ENCODE measurements at regions not wholly inside any gene's neighbourhood (a gene's known extent, or its start where the extent isn't known, plus 50 kb on each side); places are given as distances from the start of the nearest gene placed in this dataset.

GRCh38 chr16:55031481-55031880 lies 100.8 kb downstream of the IRX5 start:
- TF ChIP-seq, protein P1, sequence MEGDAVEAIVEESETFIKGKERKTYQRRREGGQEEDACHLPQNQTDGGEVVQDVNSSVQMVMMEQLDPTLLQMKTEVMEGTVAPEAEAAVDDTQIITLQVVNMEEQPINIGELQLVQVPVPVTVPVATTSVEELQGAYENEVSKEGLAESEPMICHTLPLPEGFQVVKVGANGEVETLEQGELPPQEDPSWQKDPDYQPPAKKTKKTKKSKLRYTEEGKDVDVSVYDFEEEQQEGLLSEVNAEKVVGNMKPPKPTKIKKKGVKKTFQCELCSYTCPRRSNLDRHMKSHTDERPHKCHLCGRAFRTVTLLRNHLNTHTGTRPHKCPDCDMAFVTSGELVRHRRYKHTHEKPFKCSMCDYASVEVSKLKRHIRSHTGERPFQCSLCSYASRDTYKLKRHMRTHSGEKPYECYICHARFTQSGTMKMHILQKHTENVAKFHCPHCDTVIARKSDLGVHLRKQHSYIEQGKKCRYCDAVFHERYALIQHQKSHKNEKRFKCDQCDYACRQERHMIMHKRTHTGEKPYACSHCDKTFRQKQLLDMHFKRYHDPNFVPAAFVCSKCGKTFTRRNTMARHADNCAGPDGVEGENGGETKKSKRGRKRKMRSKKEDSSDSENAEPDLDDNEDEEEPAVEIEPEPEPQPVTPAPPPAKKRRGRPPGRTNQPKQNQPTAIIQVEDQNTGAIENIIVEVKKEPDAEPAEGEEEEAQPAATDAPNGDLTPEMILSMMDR (IDR thresholded peaks at IDR 0.05; ENCODE audit: low read depth, low read length), result no peak
- H3K9me3 ChIP-seq (ENCODE audit: control insufficient read depth, insufficient read depth, low read length), result peaks cover 6% of the 10 kb centered on the region; the same call in 1 of the 2 replicates
- CTCF ChIA-PET, result no interaction called here
- no peak overlapping the region for H3K4me3 ChIP-seq (ENCODE audit: low read depth, low read length)
- POLR2A ChIA-PET, result no interaction called here
- no peak overlapping the region for H3K27ac ChIP-seq (ENCODE audit: low read depth, low read length)
- no peaks in the 10 kb centered on the region for H3K27me3 ChIP-seq (ENCODE audit: control insufficient read depth, insufficient read depth, low read length)
- no peak for DNase-seq (ENCODE audit: low read depth, low spot score)

GRCh38 chr16:55033225-55034156 lies 102.8 kb downstream of the IRX5 start:
- ChIA-PET CTCF (no interaction called here), POLR2A (no interaction called here)
- DNase-seq (ENCODE audit: low read depth, low spot score), result no peak
- no peak overlapping the region for H3K4me3 ChIP-seq (ENCODE audit: low read depth, low read length)
- H3K27me3 ChIP-seq (ENCODE audit: control insufficient read depth, insufficient read depth, low read length), result no peaks in the 10 kb centered on the region
- H3K27ac ChIP-seq (ENCODE audit: low read depth, low read length), result no peak overlapping the region
- peaks cover 6% of the 10 kb centered on the region; the same call in 1 of the 2 replicates for H3K9me3 ChIP-seq (ENCODE audit: control insufficient read depth, insufficient read depth, low read length)
- TF ChIP-seq, protein P1 (IDR thresholded peaks at IDR 0.05; ENCODE audit: low read depth, low read length), result no peak

GRCh38 chr16:55035029-55035428 lies 104.4 kb downstream of the IRX5 start:
- TF ChIP-seq, protein P1 (IDR thresholded peaks at IDR 0.05; ENCODE audit: low read depth, low read length), result peak; percentile 24; the same call in 1 of the 2 replicates
- Histone ChIP-seq H3K27ac (ENCODE audit: low read depth, low read length) (no peak overlapping the region), H3K9me3 (ENCODE audit: control insufficient read depth, insufficient read depth, low read length) (peaks cover 6% of the 10 kb centered on the region; the same call in 1 of the 2 replicates), H3K27me3 (ENCODE audit: control insufficient read depth, insufficient read depth, low read length) (no peaks in the 10 kb centered on the region), H3K4me3 (ENCODE audit: low read depth, low read length) (no peak overlapping the region)
- POLR2A ChIA-PET, result no interaction called here
- DNase-seq (ENCODE audit: low read depth, low spot score), result no peak
- CTCF ChIA-PET, result no interaction called here

- ChIA-PET POLR2A (no interaction called here), CTCF (no interaction called here)
- Histone ChIP-seq H3K4me3 (ENCODE audit: low read depth, low read length) (no peak overlapping the region), H3K27me3 (ENCODE audit: control insufficient read depth, insufficient read depth, low read length) (no peaks in the 10 kb centered on the region), H3K27ac (ENCODE audit: low read depth, low read length) (no peak overlapping the region), H3K9me3 (ENCODE audit: control insufficient read depth, insufficient read depth, low read length) (peaks cover 6% of the 10 kb centered on the region; the same call in 1 of the 2 replicates)
- TF ChIP-seq, protein P1 (IDR thresholded peaks at IDR 0.05; ENCODE audit: low read depth, low read length), result no peak
- DNase-seq (ENCODE audit: low read depth, low spot score), result no peak
Observed at GRCh38 chr16:55035956-55036355, 105.3 kb downstream of the IRX5 start.

DNA sequence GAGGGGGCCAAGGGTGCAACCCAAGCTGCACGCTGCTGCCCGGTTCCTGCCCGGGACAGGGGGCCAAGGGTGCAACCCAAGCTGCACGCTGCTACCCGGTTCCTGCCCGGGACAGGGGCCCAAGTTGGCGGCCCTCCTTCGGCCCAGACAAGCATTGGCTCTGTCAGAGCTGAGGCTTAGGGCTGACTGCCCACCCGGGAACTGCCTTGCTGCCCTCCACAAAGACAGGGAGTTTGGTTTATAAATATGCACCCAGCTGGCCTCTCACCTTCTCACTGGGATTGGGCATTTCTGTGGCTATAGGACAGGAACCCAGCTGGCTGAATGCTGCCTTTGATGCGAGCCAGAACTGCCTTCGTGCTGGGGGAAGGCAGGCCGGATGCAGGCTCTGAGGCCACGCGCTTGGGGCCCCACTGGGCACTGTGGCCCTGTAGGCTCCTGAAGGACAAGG lies 105.7 kb downstream of the IRX5 start:
- no peak for DNase-seq (ENCODE audit: low read depth, low spot score)
- CTCF ChIA-PET, result no interaction called here
- Histone ChIP-seq H3K4me3 (ENCODE audit: low read depth, low read length) (no peak overlapping the region), H3K9me3 (ENCODE audit: control insufficient read depth, insufficient read depth, low read length) (peaks cover 6% of the 10 kb centered on the region; the same call in 1 of the 2 replicates), H3K27me3 (ENCODE audit: control insufficient read depth, insufficient read depth, low read length) (no peaks in the 10 kb centered on the region), H3K27ac (ENCODE audit: low read depth, low read length) (no peak overlapping the region)
- POLR2A ChIA-PET, result no interaction called here
- TF ChIP-seq, protein P1 (IDR thresholded peaks at IDR 0.05; ENCODE audit: low read depth, low read length), result no peak
